Endodermal cell (in vitro differentiated cells): ENCODE measurements at regions not wholly inside any gene's neighbourhood (a gene's known extent, or its start where the extent isn't known, plus 50 kb on each side); places are given as distances from the start of the nearest gene placed in this dataset.

Experiments used
- DNase-seq: peaks from one replicate; pipeline ENCODE4 v3.0.0-alpha.2; 2017
- H3K27ac ChIP-seq: 2 replicates; pipeline ENCODE4 v1.5.1; 2013; ENCODE audit warnings: mild to moderate bottlenecking, low read depth, low read length, moderate library complexity
- H3K27me3 ChIP-seq: 2 replicates; pipeline ENCODE4 v1.6.1; 2013; ENCODE audit warnings: mild to moderate bottlenecking, low read length, moderate library complexity; ENCODE audit not compliant: insufficient read depth, control insufficient read depth, poor library complexity, severe bottlenecking
- H3K36me3 ChIP-seq: 2 replicates; pipeline ENCODE4 v1.7.0; 2013; ENCODE audit warnings: mild to moderate bottlenecking, low read length, moderate library complexity; ENCODE audit not compliant: control insufficient read depth, insufficient read depth
- H3K4me1 ChIP-seq: one replicate; pipeline ENCODE4 v1.7.0; 2013; ENCODE audit warnings: low read length; ENCODE audit not compliant: control insufficient read depth, insufficient read depth
- H3K4me3 ChIP-seq: 2 replicates; pipeline ENCODE4 v1.5.1; 2013; ENCODE audit warnings: mild to moderate bottlenecking, low read length, moderate library complexity
- H3K9ac ChIP-seq: 2 replicates; pipeline ENCODE4 v1.6.1; 2013; ENCODE audit warnings: mild to moderate bottlenecking, low read length, moderate library complexity; ENCODE audit not compliant: poor library complexity, severe bottlenecking; ENCODE audit errors: extremely low read depth
- H3K9me3 ChIP-seq: 2 replicates; pipeline ENCODE4 v1.6.1; 2013; ENCODE audit warnings: mild to moderate bottlenecking, low read length, moderate library complexity; ENCODE audit not compliant: control insufficient read depth
- H3K27ac Mint-ChIP-seq: 2 replicates; pipeline ENCODE4 v1.8.0; 2020; ENCODE audit warnings: mixed read lengths
- H3K27me3 Mint-ChIP-seq: 2 replicates; pipeline ENCODE4 v1.8.0; 2021; ENCODE audit warnings: mild to moderate bottlenecking, mixed read lengths; ENCODE audit not compliant: insufficient read depth
- H3K36me3 Mint-ChIP-seq: 2 replicates; pipeline ENCODE4 v1.8.0; 2020; ENCODE audit warnings: low read depth, mixed read lengths
- H3K4me1 Mint-ChIP-seq: 2 replicates; pipeline ENCODE4 v1.8.0; 2020; ENCODE audit warnings: mixed read lengths
- H3K4me3 Mint-ChIP-seq: 2 replicates; pipeline ENCODE4 v1.8.0; 2020; ENCODE audit warnings: mild to moderate bottlenecking, moderate library complexity, mixed read lengths
- H3K9me3 Mint-ChIP-seq: 2 replicates; pipeline ENCODE4 v1.8.0; 2020; ENCODE audit warnings: mild to moderate bottlenecking, mixed read lengths
- WGBS, 2 experiments: methylation state at CpG; one replicate each; pipeline versions ENCODE4 v1.1.5 to v1.1.7; 2013; ENCODE audit warnings: missing lambda C conversion rate in 2 of 2, mixed read lengths in 1 of 2; ENCODE audit not compliant: insufficient coverage in 1 of 2, insufficient read length in 1 of 2; 5-methylcytosine and 5-hydroxymethylcytosine counted together
- TF ChIP-seq, protein P1 (sequence below): fragments of 200-600 bp; sonication (generic); conservative IDR thresholded peaks from 2 replicates; pipeline ENCODE4 v1.5.0; 2021; ENCODE audit warnings: antibody characterized with exemption, mild to moderate bottlenecking

- no peak overlapping the region for H3K4me3 Mint-ChIP-seq
- peak; percentile 63 for DNase-seq
- H3K27ac Mint-ChIP-seq, result peak overlapping the region; percentile 48
- H3K9me3 Mint-ChIP-seq, result no peaks in the 10 kb centered on the region
- peaks cover 45% of the 10 kb centered on the region for H3K4me1 Mint-ChIP-seq
- Histone ChIP-seq H3K36me3 (no peaks in the 10 kb centered on the region), H3K9ac (no peak overlapping the region), H3K4me3 (no peak overlapping the region), H3K27me3 (no peaks in the 10 kb centered on the region), H3K9me3 (no peaks in the 10 kb centered on the region), H3K27ac (no peak overlapping the region), H3K4me1 (peaks cover 23% of the 10 kb centered on the region)
- 48 to 52% methylated on average over 7 to 10 of the region's 10 CpGs for WGBS, 2 experiments
- TF ChIP-seq, protein P1, sequence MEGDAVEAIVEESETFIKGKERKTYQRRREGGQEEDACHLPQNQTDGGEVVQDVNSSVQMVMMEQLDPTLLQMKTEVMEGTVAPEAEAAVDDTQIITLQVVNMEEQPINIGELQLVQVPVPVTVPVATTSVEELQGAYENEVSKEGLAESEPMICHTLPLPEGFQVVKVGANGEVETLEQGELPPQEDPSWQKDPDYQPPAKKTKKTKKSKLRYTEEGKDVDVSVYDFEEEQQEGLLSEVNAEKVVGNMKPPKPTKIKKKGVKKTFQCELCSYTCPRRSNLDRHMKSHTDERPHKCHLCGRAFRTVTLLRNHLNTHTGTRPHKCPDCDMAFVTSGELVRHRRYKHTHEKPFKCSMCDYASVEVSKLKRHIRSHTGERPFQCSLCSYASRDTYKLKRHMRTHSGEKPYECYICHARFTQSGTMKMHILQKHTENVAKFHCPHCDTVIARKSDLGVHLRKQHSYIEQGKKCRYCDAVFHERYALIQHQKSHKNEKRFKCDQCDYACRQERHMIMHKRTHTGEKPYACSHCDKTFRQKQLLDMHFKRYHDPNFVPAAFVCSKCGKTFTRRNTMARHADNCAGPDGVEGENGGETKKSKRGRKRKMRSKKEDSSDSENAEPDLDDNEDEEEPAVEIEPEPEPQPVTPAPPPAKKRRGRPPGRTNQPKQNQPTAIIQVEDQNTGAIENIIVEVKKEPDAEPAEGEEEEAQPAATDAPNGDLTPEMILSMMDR, result peak; percentile 43
- H3K27me3 Mint-ChIP-seq, result peaks cover 43% of the 10 kb centered on the region
- H3K36me3 Mint-ChIP-seq, result no peaks in the 10 kb centered on the region
Observed at GRCh38 chr11:31871310-31872075, 60.4 kb upstream of the PAX6 start.

DNA sequence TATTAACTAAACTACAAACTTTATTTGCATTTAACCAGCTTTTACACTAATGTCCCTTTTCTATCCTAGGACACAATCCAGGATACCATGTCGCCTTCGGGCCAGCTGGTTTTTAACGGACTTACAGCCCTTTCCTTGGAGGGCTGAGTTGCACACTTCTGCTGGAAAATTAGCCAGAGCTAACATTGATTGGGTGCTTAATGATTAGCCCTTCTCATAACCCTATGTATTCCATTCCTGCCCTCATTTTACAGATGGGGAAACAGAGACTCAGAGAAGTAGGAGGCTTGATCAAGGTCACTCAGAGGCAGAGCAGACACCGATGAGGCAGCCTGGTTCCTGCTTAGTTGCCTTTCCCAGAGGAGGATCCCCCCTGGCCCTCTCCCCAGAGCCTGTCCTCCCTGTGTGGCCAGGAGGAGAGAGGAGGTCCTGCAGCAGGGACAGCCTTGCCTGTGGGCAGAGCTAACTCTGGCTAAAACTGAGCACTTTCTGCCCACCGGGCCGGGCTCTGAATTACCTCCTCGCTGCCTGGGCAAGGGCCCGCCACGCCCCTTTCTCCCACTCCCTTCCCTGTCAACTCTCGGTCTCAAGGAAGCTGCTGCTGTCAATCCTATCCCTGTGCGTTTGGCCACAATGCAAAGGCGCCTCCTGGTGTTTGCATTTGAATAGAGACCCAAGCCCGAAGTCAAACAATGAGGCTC is 59.6 kb upstream of the PAX6 start:
- TF ChIP-seq, protein P1, result peak; percentile 87
- 20 to 71% methylated on average over 4 to 13 of the region's 13 CpGs for WGBS, 2 experiments
- no peak overlapping the region for H3K4me3 ChIP-seq

DNA sequence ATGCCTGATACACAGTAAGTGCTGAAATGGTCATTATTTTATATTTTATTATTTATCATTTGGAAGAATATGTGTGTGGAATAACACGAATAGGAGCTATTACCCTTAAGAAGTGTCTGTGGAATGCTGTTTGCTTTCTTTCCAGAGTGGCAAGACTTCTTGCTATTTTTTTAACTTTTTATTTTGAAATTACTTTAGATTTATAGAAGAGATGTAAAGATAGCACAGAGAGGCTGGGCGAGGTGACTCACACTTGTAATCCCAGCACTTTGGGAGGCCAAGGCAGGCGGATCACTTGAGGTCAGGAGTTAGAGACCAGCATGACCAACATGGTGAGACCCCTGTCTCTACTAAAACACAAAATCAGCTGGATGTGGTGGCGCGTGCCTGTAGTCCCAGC is 58.9 kb upstream of the PAX6 start:
- H3K27ac ChIP-seq, result no peak overlapping the region
- TF ChIP-seq, protein P1, result no peak
- Mint-ChIP-seq H3K9me3 (no peaks in the 10 kb centered on the region), H3K4me3 (no peak overlapping the region), H3K27ac (no peak overlapping the region), H3K4me1 (peaks cover 33% of the 10 kb centered on the region), H3K36me3 (no peaks in the 10 kb centered on the region), H3K27me3 (peaks cover 42% of the 10 kb centered on the region)
- no peaks in the 10 kb centered on the region for H3K36me3 ChIP-seq
- no peaks in the 10 kb centered on the region for H3K27me3 ChIP-seq
- no peak for DNase-seq
- 95 to 100% methylated on average over 1 to 5 of the region's 5 CpGs for WGBS, 2 experiments
- H3K4me1 ChIP-seq, result peaks cover 18% of the 10 kb centered on the region
- H3K4me3 ChIP-seq, result no peak overlapping the region
- no peaks in the 10 kb centered on the region for H3K9me3 ChIP-seq
- H3K9ac ChIP-seq, result no peak overlapping the region

More for the DNA sequence above, 59.6 kb upstream of the PAX6 start:
- Mint-ChIP-seq H3K4me1 (peaks cover 38% of the 10 kb centered on the region), H3K27me3 (peaks cover 40% of the 10 kb centered on the region), H3K36me3 (no peaks in the 10 kb centered on the region), H3K27ac (no peak overlapping the region), H3K4me3 (no peak overlapping the region), H3K9me3 (no peaks in the 10 kb centered on the region)
- peak; percentile 96 for DNase-seq
- H3K4me1 ChIP-seq, result peaks cover 23% of the 10 kb centered on the region
- H3K27me3 ChIP-seq, result no peaks in the 10 kb centered on the region
- H3K9me3 ChIP-seq, result no peaks in the 10 kb centered on the region
- no peak overlapping the region for H3K27ac ChIP-seq
- H3K36me3 ChIP-seq, result no peaks in the 10 kb centered on the region
- H3K9ac ChIP-seq, result no peak overlapping the region
